Caco-2 (cell line): ENCODE measurements at regions not wholly inside any gene's neighbourhood (a gene's known extent, or its start where the extent isn't known, plus 50 kb on each side); places are given as distances from the start of the nearest gene placed in this dataset.

Source experiments
- BruUV-seq: library from RNA; stranded (reverse); fragments of 400-500 nt; replicated peaks from 2 replicates; lab custom pipeline; 2021; lab: Mats Ljungman, UMichigan
- CTCF ChIA-PET: fragments of 300-600 bp; sonication (Branson Sonifier 250); formaldehyde crosslinking; loops from one replicate; lab custom pipeline; 2022; ENCODE audit warnings: antibody characterized with exemption; lab: Charles Lee
- POLR2A ChIA-PET: fragments of 300-600 bp; sonication (Branson Sonifier 250); formaldehyde crosslinking; loops from one replicate; lab custom pipeline; 2022; ENCODE audit warnings: antibody characterized with exemption; lab: Charles Lee
- DNase-seq, 2 experiments: peaks; one replicate each; pipeline versions ENCODE4 v3.0.0 to v3.0.0-alpha.2; 2020 to 2022
- H3K27me3 ChIP-seq: replicated peaks from 2 replicates; pipeline ENCODE4 v1.6.0; 2011; ENCODE audit warnings: low read length; ENCODE audit not compliant: control insufficient read depth, insufficient read depth
- H3K36me3 ChIP-seq: 2 replicates; pipeline ENCODE4 v1.5.1; 2011; ENCODE audit warnings: low read length; ENCODE audit not compliant: control insufficient read depth, insufficient read depth
- H3K4me1 ChIP-seq: fragments of 250-450 bp; sonication (Bioruptor Pico); 2 replicates; pipeline ENCODE4 v1.5.1; 2020; ENCODE audit warnings: mild to moderate bottlenecking
- H3K4me3 ChIP-seq: 2 replicates; pipeline ENCODE4 v1.5.1; 2011; ENCODE audit warnings: low read depth, mild to moderate bottlenecking, control low read depth, low read length
- H3K9me3 ChIP-seq: fragments of 250-450 bp; sonication (Bioruptor Pico); 2 replicates; pipeline ENCODE4 v1.5.1; 2020; ENCODE audit warnings: mild to moderate bottlenecking, moderate library complexity
- H3K27ac Mint-ChIP-seq: one replicate; pipeline ENCODE4 v1.8.0; 2022; ENCODE audit warnings: mixed read lengths; ENCODE audit not compliant: unreplicated experiment
- H3K27me3 Mint-ChIP-seq: one replicate; pipeline ENCODE4 v1.8.0; 2022; ENCODE audit warnings: mixed read lengths; ENCODE audit not compliant: insufficient read depth, unreplicated experiment
- H3K36me3 Mint-ChIP-seq: one replicate; pipeline ENCODE4 v1.8.0; 2022; ENCODE audit warnings: mild to moderate bottlenecking, mixed read lengths; ENCODE audit not compliant: insufficient read depth, unreplicated experiment
- H3K4me1 Mint-ChIP-seq: one replicate; pipeline ENCODE4 v1.8.0; 2022; ENCODE audit warnings: low read depth, mixed read lengths; ENCODE audit not compliant: unreplicated experiment
- H3K4me3 Mint-ChIP-seq: one replicate; pipeline ENCODE4 v1.8.0; 2022; ENCODE audit warnings: mild to moderate bottlenecking, moderate library complexity, mixed read lengths; ENCODE audit not compliant: unreplicated experiment
- H3K9me3 Mint-ChIP-seq: one replicate; pipeline ENCODE4 v1.8.0; 2022; ENCODE audit warnings: mixed read lengths; ENCODE audit not compliant: unreplicated experiment
- intact Hi-C: fragments of 100-400 bp; cut with micrococcal nuclease; formaldehyde crosslinking; loops from one replicate; pipeline ENCODE4 v1.10.0; 2022; ENCODE audit not compliant: unreplicated experiment
- TF ChIP-seq, protein P1 (sequence below), 2 experiments: fragments of 200-600 bp in 1 of 2; IDR thresholded peaks; 1 replicate in 1 of 2; 2 replicates in 1 of 2; pipeline versions ENCODE4 v1.5.1 to v1.8.0; 2011 to 2022; ENCODE audit warnings: antibody characterized with exemption in 1 of 2, control low read depth in 1 of 2, inconsistent platforms in 1 of 2, low read depth in 1 of 2, low read length in 1 of 2, mild to moderate bottlenecking in 1 of 2, moderate library complexity in 1 of 2; ENCODE audit not compliant: insufficient read depth in 1 of 2, severe bottlenecking in 1 of 2, unreplicated experiment in 1 of 2

- Histone ChIP-seq H3K4me1 (no peaks in the 10 kb centered on the region), H3K36me3 (no peaks in the 10 kb centered on the region), H3K27me3 (no peaks in the 10 kb centered on the region), H3K9me3 (no peaks in the 10 kb centered on the region; the same call in 1 of the 2 replicates), H3K4me3 (no peak overlapping the region)
- H3K9me3 Mint-ChIP-seq, result no peaks in the 10 kb centered on the region
- no peak overlapping the region for H3K27ac Mint-ChIP-seq
- intact Hi-C loops, result no loop called here
- H3K4me3 Mint-ChIP-seq, result no peak overlapping the region
- ChIA-PET CTCF (no interaction called here), POLR2A (no interaction called here)
- no peaks in the 10 kb centered on the region for H3K27me3 Mint-ChIP-seq
- DNase-seq, result no peak
- TF ChIP-seq, protein P1, sequence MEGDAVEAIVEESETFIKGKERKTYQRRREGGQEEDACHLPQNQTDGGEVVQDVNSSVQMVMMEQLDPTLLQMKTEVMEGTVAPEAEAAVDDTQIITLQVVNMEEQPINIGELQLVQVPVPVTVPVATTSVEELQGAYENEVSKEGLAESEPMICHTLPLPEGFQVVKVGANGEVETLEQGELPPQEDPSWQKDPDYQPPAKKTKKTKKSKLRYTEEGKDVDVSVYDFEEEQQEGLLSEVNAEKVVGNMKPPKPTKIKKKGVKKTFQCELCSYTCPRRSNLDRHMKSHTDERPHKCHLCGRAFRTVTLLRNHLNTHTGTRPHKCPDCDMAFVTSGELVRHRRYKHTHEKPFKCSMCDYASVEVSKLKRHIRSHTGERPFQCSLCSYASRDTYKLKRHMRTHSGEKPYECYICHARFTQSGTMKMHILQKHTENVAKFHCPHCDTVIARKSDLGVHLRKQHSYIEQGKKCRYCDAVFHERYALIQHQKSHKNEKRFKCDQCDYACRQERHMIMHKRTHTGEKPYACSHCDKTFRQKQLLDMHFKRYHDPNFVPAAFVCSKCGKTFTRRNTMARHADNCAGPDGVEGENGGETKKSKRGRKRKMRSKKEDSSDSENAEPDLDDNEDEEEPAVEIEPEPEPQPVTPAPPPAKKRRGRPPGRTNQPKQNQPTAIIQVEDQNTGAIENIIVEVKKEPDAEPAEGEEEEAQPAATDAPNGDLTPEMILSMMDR (IDR thresholded peaks at IDR 0.05; ENCODE audit: insufficient read depth in 1 of 2, low read depth in 1 of 2, low read length in 1 of 2, severe bottlenecking in 1 of 2, unreplicated experiment in 1 of 2), result no peak
- no TSS peak for BruUV-seq
- no peaks in the 10 kb centered on the region for H3K4me1 Mint-ChIP-seq
- H3K36me3 Mint-ChIP-seq, result no peaks in the 10 kb centered on the region
Observed at GRCh38 chr5:25990771-25991170, 1047.6 kb downstream of the CDH9 start.

GRCh38 chr5:25979086-25979485, 1059.3 kb downstream of the CDH9 start:
- H3K27me3 ChIP-seq, result no peaks in the 10 kb centered on the region
- no peaks in the 10 kb centered on the region for H3K27me3 Mint-ChIP-seq
- H3K9me3 Mint-ChIP-seq, result peaks cover 24% of the 10 kb centered on the region
- H3K4me1 ChIP-seq, result no peaks in the 10 kb centered on the region
- no TSS peak for BruUV-seq
- H3K36me3 Mint-ChIP-seq, result no peaks in the 10 kb centered on the region
- TF ChIP-seq, protein P1 (IDR thresholded peaks at IDR 0.05; ENCODE audit: insufficient read depth in 1 of 2, low read depth in 1 of 2, low read length in 1 of 2, severe bottlenecking in 1 of 2, unreplicated experiment in 1 of 2), result no peak
- no peak overlapping the region for H3K4me3 ChIP-seq
- H3K4me3 Mint-ChIP-seq, result no peak overlapping the region
- intact Hi-C loops, result no loop called here
- H3K4me1 Mint-ChIP-seq, result no peaks in the 10 kb centered on the region
- H3K36me3 ChIP-seq, result no peaks in the 10 kb centered on the region
- no peak overlapping the region for H3K27ac Mint-ChIP-seq
- ChIA-PET POLR2A (no interaction called here), CTCF (no interaction called here)
- no peaks in the 10 kb centered on the region for H3K9me3 ChIP-seq
- DNase-seq, result no peak

DNA sequence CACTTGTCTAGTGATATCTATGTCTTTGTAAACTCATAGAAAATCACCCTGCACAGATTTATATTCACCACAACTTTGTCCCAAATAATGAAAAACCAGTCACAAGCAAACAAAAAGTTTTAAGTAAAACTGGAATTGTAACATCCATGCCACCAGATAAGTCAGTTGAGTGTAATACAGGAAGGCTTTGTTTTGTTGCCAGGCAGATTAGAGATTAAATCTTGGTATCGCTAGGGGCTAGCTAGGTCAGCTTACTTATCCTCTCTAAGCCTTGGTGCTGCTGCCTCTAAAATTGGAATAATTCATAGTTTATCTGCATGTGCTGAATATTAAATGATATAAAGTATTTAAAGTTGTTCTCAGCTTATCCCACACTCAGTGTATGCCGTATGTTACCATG, 1062.5 kb downstream of the CDH9 start:
- intact Hi-C loops, result no loop called here
- no peak overlapping the region for H3K27ac Mint-ChIP-seq
- BruUV-seq, result no TSS peak

More for the DNA sequence above, 1062.5 kb downstream of the CDH9 start:
- Histone ChIP-seq H3K4me1 (no peaks in the 10 kb centered on the region), H3K4me3 (no peak overlapping the region), H3K27me3 (no peaks in the 10 kb centered on the region), H3K36me3 (no peaks in the 10 kb centered on the region), H3K9me3 (no peaks in the 10 kb centered on the region)
- no peaks in the 10 kb centered on the region for H3K4me1 Mint-ChIP-seq
- no peak overlapping the region for H3K4me3 Mint-ChIP-seq
- ChIA-PET POLR2A (no interaction called here), CTCF (no interaction called here)
- no peaks in the 10 kb centered on the region for H3K36me3 Mint-ChIP-seq
- peaks cover 20% of the 10 kb centered on the region for H3K9me3 Mint-ChIP-seq
- TF ChIP-seq, protein P1 (IDR thresholded peaks at IDR 0.05; ENCODE audit: insufficient read depth in 1 of 2, low read depth in 1 of 2, low read length in 1 of 2, severe bottlenecking in 1 of 2, unreplicated experiment in 1 of 2), result no peak
- no peak for DNase-seq
- no peaks in the 10 kb centered on the region for H3K27me3 Mint-ChIP-seq
